Small intestine (tissue), 7 donors: ENCODE measurements at regions not wholly inside any gene's neighbourhood (a gene's known extent, or its start where the extent isn't known, plus 50 kb on each side); places are given as distances from the start of the nearest gene placed in this dataset.

Experiments
- DNase-seq, 2 donors: peaks; one replicate each; pipeline versions ENCODE4 v3.0.0 to v3.0.0-alpha.2; 2013
- FAIRE-seq: peaks from 2 replicates; lab custom pipeline; 2012; peaks lifted over from hg19 to GRCh38; lab: Jason Lieb, UNC
- H3K27ac ChIP-seq, 3 donors: one replicate each; pipeline ENCODE4 v1.5.1; 2013; ENCODE audit warnings: low read length in 2 of 3, mild to moderate bottlenecking in 2 of 3, control low read depth in 1 of 3, inconsistent platforms in 1 of 3, low read depth in 1 of 3, moderate library complexity in 1 of 3
- H3K27me3 ChIP-seq, 3 donors: one replicate each; pipeline ENCODE4 v1.6.1; 2013; ENCODE audit warnings: low read length in 3 of 3, inconsistent platforms in 1 of 3; ENCODE audit not compliant: control insufficient read depth in 3 of 3, insufficient read depth in 3 of 3
- H3K36me3 ChIP-seq, 3 donors: one replicate each; pipeline ENCODE4 v1.6.1; 2013; ENCODE audit warnings: low read length in 3 of 3, inconsistent platforms in 1 of 3, low read depth in 1 of 3, mild to moderate bottlenecking in 1 of 3, moderate library complexity in 1 of 3; ENCODE audit not compliant: control insufficient read depth in 3 of 3, insufficient read depth in 2 of 3
- H3K4me1 ChIP-seq, 3 donors: one replicate each; pipeline ENCODE4 v1.6.1; 2013; ENCODE audit warnings: low read length in 2 of 3, inconsistent platforms in 1 of 3, low read depth in 1 of 3, mild to moderate bottlenecking in 1 of 3, moderate library complexity in 1 of 3; ENCODE audit not compliant: control insufficient read depth in 3 of 3, insufficient read depth in 2 of 3
- H3K4me3 ChIP-seq, 3 donors: one replicate each; pipeline ENCODE4 v1.5.1; 2013; ENCODE audit warnings: low read length in 3 of 3, control low read depth in 1 of 3, inconsistent platforms in 1 of 3, low read depth in 1 of 3, mild to moderate bottlenecking in 1 of 3, moderate library complexity in 1 of 3
- H3K9me3 ChIP-seq, 2 donors: one replicate each; pipeline ENCODE4 v1.6.1; 2013; ENCODE audit warnings: low read depth in 1 of 2, low read length in 1 of 2; ENCODE audit not compliant: control insufficient read depth in 2 of 2, insufficient read depth in 1 of 2
- WGBS, 3 donors: extraction: QIAGEN DNeasy Blood & Tissue Kit; methylation state at CpG; one replicate each; pipeline ENCODE4 v1.1.7; 2013; 5-methylcytosine and 5-hydroxymethylcytosine counted together
- donor health status: healthy with polysubstance abuse.
- donor health status: control.
- donor health status: control.
- donor health status: Bipolar disorder and iron deficiency.
- donor health status: healthy.

DNA sequence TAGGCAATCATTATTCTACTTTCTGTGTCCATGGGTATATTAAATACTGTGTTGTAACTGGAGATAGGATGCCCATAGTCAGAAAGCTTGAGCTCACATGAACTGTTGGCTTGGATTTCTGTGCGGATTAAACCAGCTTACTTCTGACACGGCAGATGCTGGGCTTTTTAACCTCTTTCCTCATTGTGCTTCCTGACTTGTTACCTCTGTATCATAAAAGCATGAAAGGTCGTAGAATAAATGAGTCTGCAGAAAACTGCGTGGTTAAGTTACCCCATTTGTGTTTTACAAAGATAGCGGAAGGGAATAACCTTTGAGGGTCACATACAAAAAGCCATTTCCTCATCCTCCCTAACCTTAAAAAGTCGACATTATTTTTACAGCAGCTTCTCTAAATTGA is 199.5 kb upstream of the DMRT1 start:
- H3K4me1 ChIP-seq, result no peaks in the 10 kb centered on the region
- H3K27ac ChIP-seq, result no peak overlapping the region
- no peaks in the 10 kb centered on the region for H3K9me3 ChIP-seq
- H3K4me3 ChIP-seq, result no peak overlapping the region
- no peak for FAIRE-seq
- DNase-seq, result no peak
- no peaks in the 10 kb centered on the region for H3K36me3 ChIP-seq
- H3K27me3 ChIP-seq, result no peaks in the 10 kb centered on the region
- WGBS, 3 donors, result 51 to 67% (median 59%) methylated on average over 6 of the region's 6 CpGs

DNA sequence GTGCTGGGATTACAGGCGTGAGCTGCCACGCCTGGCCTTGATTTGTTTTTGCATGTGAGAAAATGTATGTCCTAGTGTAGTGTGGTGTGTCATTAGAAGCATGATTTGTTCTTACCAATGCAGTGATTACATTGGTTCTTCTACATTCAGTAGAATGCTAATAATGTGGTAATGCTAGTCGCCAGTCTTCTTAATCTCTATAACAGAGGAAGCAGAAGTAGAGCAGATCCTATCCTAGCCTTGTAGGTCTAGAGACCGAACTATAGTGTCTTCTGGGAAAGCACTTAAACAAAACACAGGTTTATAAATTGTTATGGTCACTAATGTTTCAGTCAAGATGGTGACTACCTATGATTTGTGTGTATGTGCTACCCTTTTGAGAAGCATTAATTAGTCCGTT is 197.5 kb upstream of the DMRT1 start:
- Histone ChIP-seq H3K9me3 (no peaks in the 10 kb centered on the region), H3K27me3 (no peaks in the 10 kb centered on the region), H3K27ac (no peak overlapping the region), H3K4me3 (no peak overlapping the region), H3K4me1 (no peaks in the 10 kb centered on the region), H3K36me3 (no peaks in the 10 kb centered on the region)
- 89 to 99% (median 94%) methylated on average over 5 of the region's 5 CpGs for WGBS, 3 donors
- FAIRE-seq (no peak), DNase-seq (no peak)

DNA sequence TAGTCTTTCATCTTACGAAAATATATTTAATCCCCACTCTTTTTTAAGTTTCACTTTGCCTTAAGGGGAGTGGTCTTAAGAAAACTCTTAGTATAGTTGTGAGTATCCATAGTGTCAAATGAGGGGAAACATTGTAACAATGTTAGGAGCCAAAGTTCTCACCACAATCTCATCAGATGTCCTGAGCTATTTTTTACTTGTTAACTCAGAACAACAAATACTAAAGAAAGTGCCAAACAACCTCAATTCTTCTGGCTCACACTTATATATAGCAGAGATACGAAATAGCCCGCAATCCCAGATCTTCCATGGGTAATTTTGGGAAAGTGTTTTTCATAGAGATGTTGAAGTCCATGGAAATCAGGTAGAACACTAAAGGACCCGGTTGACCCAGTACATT is 194.0 kb upstream of the DMRT1 start:
- no peaks in the 10 kb centered on the region for H3K9me3 ChIP-seq
- no peak for FAIRE-seq
- H3K27me3 ChIP-seq, result no peaks in the 10 kb centered on the region
- no peak overlapping the region for H3K27ac ChIP-seq
- WGBS, 3 donors, result 96 to 98% (median 97%) methylated on average over 4 of the region's 4 CpGs
- peaks cover 0 to 6% (median 3%) of the 10 kb centered on the region in 3 donors for H3K4me1 ChIP-seq
- no peak for DNase-seq
- H3K36me3 ChIP-seq, result no peaks in the 10 kb centered on the region
- no peak overlapping the region for H3K4me3 ChIP-seq

DNA sequence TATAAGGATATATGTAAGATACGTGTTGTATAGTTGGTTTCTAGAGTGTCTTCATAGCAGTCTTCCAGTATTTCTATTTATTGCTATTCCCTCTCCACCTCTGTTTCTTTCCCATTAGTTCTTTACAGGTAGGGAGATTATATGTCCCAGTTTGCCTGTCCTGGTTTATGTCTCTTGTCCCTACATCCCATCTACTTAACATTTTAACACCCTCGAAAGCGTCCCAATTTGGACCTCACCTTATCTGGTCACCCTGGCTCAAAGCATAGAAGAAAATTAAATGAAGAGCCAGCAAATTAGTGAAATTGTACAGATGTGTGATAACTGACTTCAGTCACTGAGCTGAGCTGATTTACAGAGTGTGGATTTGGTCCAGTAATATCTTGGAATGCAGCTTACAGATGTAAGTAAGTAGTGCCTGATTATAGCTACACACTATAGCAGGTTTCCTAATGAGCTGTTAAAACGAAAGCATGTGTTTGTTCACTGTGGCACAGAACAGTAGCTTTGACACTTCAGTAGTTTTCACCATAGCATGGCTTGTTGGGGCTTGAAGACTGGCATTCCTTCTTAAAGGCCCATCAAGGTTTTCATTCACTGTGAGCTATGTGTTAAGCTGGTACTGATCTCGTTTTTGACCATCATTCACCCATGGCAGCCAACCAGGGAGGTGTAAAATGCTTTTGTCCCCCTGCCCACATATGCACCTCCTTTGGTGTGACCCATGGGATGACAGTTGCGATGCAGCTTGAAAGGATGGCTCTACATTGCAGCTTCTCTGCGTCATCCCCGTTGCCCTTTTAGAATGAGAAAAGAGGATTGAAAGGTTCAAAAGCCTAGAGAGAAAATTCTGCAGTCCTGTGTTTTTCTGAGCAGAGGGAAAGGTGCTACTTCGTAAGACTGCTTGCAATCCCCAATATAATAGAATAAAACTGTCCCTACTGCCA is 192.1 kb upstream of the DMRT1 start:
- H3K27me3 ChIP-seq, result no peaks in the 10 kb centered on the region
- H3K9me3 ChIP-seq, result no peaks in the 10 kb centered on the region
- FAIRE-seq (no peak), DNase-seq (no peak)
- peaks cover 0 to 6% (median 3%) of the 10 kb centered on the region in 3 donors for H3K4me1 ChIP-seq
- H3K27ac ChIP-seq, result no peak overlapping the region
- 75 to 84% (median 81%) methylated on average over 9 of the region's 9 CpGs for WGBS, 3 donors
- H3K36me3 ChIP-seq, result no peaks in the 10 kb centered on the region
- no peak overlapping the region for H3K4me3 ChIP-seq

DNA sequence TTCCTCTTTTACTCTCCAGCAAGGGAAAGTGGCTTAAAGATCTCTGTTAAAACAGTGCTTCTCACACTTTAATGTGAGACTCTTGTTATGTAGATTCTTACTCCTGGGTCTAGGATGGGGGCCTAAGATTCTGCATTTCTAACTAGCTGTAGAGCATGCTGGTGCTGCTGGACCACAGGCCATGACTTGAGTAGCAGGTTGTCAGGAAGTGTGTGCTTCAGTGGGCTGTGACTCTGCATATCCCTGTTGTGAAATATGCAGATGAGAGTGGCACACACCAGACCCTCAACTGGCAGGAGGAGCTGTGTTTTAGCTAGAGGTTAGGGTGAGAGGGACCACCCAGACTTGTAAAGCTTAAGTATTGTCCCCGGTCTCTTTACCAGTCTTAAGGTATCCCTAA is 191.1 kb upstream of the DMRT1 start:
- H3K36me3 ChIP-seq, result no peaks in the 10 kb centered on the region
- no peak for FAIRE-seq
- no peaks in the 10 kb centered on the region for H3K27me3 ChIP-seq
- H3K27ac ChIP-seq, result peak overlapping the region in 1 of 3 donors; percentile 32
- peaks cover 0 to 6% (median 3%) of the 10 kb centered on the region in 3 donors for H3K4me1 ChIP-seq
- 81 to 100% (median 84%) methylated on average over 1 of the region's 1 CpG for WGBS, 3 donors
- no peak for DNase-seq
- H3K4me3 ChIP-seq, result no peak overlapping the region
- no peaks in the 10 kb centered on the region for H3K9me3 ChIP-seq

DNA sequence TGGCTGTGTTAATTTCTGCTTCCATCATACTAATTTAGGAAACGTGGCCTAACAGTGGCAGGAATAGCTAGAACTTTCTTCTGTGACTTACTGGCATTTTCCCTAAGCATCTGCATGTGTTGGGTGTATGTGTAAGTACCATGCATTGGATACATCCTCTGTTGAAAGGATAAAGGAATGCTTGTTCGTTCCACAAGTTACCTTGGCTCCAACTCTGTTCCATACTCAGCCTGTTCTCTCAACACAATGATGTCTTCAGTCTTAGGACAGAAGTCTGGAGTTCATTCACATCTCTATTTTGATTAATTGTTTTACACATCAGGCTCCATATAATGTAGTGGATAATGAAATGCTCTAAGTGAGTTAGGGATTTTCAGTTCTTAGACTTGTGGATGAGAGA is 190.1 kb upstream of the DMRT1 start:
- Histone ChIP-seq H3K9me3 (no peaks in the 10 kb centered on the region), H3K4me3 (no peak overlapping the region), H3K27ac (no peak overlapping the region), H3K4me1 (peaks cover 0 to 6% (median 3%) of the 10 kb centered on the region in 3 donors), H3K27me3 (no peaks in the 10 kb centered on the region), H3K36me3 (no peaks in the 10 kb centered on the region)
- FAIRE-seq, result no peak
- WGBS, 3 donors, result 64 to 80% (median 73%) methylated on average over 2 of the region's 2 CpGs
- no peak for DNase-seq

DNA sequence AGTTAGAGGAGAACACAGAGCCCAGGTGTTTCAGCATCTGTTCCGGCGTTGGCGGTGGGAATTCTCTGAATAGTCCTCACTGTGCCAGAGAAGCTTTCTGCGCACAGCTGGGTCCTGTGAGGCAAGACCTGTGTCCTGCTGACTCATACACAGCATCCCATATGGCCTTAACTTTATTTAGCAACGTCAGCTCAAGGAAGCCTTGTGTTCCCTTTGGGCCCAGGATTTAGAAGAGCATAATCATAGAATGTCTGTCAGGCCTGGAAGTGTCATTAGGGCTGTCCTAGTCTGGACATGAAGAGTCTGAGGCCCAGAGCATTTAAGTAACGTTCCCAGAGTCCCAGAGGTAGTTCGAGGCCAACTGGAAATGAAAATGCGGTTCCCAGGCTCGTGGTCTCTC is 188.6 kb upstream of the DMRT1 start:
- H3K27me3 ChIP-seq, result no peaks in the 10 kb centered on the region
- 75 to 86% (median 76%) methylated on average over 9 of the region's 9 CpGs for WGBS, 3 donors
- no peak overlapping the region for H3K4me3 ChIP-seq
- H3K27ac ChIP-seq, result no peak overlapping the region
- peaks cover 0 to 6% (median 3%) of the 10 kb centered on the region in 3 donors for H3K4me1 ChIP-seq
- H3K9me3 ChIP-seq, result no peaks in the 10 kb centered on the region
- no peaks in the 10 kb centered on the region for H3K36me3 ChIP-seq
- no peak for FAIRE-seq
- DNase-seq, result no peak

DNA sequence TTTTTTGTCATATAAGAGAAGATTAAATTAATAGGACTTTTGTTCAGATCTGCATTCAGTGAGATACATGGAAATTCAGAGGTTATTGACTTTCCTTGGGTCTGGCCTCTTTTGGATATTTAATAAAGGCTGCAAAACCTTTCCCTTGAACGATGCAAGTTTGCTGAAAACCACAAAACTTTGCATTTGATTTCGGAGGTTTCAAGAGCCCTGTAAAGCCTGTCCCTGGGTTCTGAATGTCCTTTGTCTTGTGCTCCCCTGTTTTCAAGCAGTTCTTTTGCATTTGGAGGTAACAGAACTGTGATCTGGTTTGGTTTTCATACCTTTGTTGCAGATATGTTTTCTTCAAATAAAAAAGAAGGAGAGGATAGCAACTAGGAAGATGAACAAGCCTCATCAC is 188.1 kb upstream of the DMRT1 start:
- Histone ChIP-seq H3K27ac (no peak overlapping the region), H3K36me3 (no peaks in the 10 kb centered on the region)
- no peak for FAIRE-seq

More for the DNA sequence above, 188.1 kb upstream of the DMRT1 start:
- Histone ChIP-seq H3K9me3 (no peaks in the 10 kb centered on the region), H3K4me3 (no peak overlapping the region), H3K4me1 (peaks cover 0 to 6% (median 3%) of the 10 kb centered on the region in 3 donors), H3K27me3 (no peaks in the 10 kb centered on the region)
- no peak for DNase-seq
- 71 to 75% (median 74%) methylated on average over 2 of the region's 2 CpGs for WGBS, 3 donors
